GM03348 (cell line): ENCODE measurements at regions not wholly inside any gene's neighbourhood (a gene's known extent, or its start where the extent isn't known, plus 50 kb on each side); places are given as distances from the start of the nearest gene placed in this dataset.

Source experiments
- DNase-seq: peaks from one replicate; pipeline ENCODE4 v3.0.0; 2012; ENCODE audit warnings: low spot score

DNA sequence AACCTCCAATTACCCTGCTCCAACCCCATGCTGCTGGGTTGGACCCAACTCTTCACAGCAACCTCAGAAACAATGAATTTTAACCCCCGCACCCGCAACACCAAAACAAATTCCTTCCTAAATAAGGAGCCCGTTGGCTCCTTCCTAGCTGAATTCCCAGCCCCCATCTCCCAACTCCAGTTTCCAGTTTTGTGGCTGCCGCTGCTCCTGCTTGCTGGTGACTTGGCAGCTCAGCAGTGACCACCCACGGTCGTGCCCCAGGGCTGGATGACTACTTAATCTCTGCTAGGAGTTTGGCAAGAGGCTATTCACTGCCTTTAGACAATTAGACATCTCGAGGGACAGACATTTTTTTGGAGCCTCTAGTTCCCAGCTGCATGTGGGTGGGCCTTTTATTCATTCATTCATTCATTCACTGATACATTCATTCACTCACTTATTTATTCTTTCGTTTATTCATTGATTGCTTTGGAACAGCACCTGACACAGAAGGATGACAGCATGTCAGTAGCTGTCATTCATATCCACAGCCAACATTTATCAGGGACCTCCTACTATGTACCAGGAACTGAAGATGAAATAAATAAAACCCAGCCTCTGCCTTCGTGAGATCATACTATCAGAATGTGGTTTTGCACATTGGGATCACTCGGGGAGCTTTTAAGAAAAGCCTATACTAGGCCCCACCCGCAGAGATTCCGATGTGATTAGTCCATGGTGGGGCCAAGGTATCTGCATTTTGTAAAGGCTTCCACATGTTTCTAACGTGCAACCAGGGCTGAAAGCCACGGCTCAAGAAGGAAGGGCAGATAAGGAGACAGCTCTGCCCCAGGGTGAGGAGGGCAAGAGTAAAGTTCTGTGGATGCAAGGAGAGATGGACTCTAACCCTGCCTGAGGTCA lies 256.5 kb downstream of the SHQ1 start:
- DNase-seq: peak; percentile 89

DNA sequence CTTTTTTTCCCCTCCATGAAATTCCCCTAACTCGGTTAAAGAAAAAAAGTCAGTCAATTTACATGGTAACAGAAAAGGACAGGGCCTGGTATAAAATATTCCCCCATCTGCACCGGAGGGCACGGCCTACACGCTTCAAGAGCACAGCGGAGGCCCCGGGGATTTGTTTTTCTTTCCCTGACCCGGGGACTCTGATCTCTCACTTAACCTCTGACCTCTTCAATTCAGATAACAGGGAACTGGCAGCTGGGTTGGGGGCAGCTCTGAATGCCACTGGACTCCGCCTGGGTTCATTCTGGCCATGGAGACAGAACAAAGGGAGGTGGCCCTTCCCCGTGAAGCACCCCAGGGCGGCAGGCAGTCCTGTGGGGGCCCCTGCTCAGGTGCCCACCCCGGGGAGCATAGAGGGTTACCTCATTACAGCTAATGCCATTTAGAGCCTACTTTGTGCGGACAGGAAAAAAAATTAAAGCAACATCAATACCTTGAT lies 257.5 kb downstream of the SHQ1 start:
- DNase-seq: no peak

DNA sequence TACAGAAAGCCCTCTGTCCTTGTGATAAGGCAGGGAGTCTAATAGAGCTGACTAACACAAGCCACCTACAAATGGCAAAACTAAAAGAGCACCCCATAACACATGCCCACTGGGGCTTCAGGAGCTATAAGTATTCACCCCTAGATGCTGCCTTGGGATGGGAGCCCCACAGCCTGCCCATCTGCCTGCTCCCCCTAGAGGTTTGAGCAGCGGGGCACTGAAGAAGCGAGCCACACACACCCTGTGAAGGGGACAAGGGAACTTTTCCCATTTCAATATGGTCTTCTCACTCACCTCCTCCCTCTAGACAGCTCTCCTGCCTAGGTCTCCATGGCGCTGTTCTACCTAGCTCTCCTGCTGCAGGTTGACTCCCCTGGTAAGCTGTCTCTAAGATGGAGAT lies 261.0 kb downstream of the SHQ1 start:
- no peak for DNase-seq

DNA sequence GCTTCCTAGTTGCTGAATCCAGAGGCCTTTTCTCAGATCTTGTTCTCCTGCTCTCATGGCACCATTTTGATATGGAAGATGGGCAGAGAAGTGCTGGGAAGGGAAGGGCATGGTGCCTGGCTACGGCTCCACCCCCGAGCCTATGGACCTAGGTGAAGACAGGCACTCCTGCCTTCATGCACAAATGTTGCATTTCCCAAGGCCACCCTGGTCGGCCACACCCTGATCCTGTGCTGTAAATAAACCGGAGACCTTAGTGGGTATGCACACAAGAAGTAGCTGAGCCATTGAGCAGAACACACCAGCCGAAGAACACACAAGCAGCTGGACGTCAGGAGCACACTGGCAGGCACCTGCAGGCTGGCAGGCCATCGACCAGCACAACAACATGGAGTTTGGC lies 261.6 kb downstream of the SHQ1 start:
- DNase-seq: no peak

DNA sequence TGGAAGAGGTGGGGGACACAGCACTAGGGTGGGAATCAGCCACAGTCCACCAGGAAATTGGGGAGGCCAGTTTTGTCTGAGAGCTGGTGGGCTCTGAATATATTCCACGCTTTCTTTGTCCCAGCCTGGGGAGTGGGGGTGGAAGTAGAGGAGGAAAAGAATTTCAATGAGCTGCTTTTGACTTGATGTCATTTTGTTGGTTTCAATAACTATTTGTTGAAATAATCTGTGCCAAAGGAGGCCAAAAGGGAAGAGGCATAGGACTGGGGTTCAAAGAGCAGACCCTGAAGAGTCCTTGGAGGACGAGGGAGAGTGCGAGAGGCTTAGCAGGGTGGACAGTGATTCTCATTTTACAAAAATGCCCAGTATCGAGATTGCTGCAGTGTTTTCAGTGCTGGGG lies 262.3 kb downstream of the SHQ1 start:
- DNase-seq: peak; percentile 24

DNA sequence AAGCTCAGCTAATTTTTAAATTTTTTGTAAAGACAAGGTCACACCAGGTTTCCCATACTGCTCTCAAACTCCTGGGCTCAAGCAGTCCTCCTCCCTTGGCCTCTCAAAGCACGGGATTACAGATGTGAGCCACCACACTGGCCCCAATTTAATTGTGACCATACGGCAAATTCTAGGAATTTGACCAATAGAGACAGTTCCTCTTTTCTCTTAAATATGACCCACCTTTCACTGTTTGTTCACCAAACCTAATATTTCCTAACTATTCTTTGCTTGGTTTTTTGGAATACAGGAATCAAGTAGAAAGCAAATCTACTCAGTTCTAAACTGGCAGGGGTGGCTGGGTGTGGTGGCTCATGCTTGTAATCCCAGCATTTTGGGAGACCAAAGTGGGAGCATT lies 264.0 kb downstream of the SHQ1 start:
- DNase-seq: no peak

DNA sequence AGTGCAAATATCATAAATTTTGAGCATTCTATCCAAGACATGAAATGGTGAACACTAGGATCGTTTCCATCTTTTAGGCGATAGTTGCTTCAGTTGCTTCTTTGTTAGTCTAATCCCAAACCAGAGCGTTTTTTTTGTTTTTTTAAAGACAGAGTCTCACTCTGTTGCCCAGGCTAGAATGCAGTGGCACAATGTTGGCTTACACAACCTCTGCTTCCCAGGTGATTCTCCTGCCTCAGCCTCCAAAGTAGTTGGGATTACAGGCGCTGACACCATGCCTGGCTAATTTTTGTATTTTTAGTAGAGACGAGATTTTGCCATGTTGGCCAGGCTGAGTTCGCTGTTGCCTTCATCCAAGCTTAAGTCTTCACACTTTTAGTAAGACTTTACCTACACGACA lies 265.3 kb downstream of the SHQ1 start:
- DNase-seq: no peak

DNA sequence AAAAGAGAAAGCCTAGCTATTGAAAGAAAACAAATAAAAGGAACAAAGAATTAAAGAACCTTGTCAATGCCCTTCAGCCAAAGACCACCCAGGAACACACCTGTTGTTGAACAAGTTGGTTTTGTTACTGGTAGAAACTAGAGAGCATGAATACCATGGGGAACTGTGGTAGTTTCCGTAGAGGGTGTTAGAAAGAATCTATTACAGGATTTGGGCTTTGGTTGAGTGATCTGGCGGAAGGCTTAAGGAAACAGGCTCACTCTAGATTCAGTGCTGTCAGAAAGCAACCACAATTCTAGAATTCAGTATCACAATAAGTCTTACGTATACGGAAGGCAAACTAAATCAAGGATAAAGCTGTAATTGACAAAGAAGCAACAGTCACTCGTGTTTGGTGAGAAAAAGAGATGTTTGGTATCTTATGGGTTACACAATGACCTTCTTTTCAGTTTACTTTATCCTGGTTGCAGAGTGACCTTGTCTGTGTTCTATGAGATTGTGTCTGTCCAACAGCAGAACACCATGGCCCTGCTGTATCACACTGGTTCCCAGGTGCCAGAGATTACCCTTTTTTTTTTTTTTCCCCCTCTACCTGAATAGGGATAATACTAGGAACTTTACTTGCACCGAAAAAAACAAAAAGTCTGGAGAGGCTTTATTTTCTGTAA lies 265.9 kb downstream of the SHQ1 start:
- no peak for DNase-seq

DNA sequence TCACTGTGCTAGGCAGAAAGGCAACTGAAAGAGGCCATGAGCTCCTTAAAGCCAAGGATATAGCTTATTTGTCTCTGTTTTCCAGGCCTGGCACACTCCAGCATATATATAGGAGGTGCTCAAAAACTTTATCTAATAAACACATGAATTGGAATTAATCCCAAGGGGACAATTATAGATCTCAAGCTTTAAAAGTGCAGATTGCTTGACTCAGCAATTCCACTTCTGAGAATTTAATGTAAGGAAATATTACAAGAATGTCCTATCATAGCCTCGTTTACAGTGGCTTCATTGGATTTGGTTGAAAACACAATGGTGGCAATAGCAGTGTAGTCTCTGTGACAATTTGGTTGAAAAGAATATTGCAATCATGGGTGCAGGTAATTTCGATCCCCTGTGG lies 267.3 kb downstream of the SHQ1 start:
- DNase-seq: no peak

DNA sequence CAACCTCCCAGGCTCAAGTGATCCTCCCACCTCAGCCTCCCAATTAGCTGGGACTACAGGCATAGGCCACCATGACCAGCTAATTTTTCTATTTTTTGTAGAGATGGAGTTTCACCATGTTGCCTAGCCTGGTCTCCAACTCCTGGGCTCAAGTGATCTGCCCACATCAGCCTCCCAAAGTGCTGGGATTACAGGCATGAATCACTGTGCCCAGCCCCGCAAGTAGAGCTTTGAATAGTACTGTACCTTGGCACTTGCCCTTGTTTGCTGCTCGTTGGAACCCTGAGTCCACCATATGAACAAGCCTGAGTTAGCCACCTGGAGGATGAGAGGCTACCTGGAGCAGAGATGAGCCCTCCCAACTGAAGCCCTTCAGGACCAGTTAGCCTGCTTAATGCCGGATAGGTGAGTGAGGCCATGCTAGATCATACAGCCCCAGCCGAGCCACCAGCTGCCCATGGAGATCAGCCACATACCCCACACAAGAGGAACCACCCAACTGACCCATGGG lies 267.9 kb downstream of the SHQ1 start:
- no peak for DNase-seq

DNA sequence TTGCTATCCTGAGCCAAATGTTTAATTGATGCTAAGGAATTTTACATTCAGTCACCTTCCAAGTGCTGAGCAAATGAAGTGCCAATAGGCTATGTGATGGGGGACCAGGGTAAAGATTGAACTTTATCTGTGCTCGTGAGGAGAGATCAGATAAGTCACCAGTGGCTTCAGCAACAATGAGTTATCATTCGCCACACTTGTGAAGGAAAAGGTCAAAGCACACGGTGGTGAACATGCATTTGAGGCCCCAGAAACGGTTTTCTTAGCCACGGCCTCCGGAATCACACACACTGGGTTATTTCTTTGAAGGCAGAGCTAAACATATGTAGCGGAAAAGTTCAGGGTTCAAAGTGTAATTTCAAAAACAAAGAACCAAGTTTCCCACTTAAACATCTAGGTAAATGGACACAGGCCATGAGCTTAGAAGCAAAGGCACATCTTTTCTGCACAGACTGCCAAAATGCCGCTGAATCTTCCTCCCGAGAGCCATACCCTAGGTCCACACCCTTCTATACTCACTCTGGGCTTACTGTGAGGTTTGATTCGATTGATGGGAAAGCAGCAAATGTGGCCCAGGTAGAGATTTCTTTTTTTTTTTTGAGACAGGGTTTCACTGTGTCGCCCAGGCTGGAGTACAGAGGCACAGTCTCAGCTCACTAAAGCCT lies 268.5 kb downstream of the SHQ1 start:
- DNase-seq: no peak

DNA sequence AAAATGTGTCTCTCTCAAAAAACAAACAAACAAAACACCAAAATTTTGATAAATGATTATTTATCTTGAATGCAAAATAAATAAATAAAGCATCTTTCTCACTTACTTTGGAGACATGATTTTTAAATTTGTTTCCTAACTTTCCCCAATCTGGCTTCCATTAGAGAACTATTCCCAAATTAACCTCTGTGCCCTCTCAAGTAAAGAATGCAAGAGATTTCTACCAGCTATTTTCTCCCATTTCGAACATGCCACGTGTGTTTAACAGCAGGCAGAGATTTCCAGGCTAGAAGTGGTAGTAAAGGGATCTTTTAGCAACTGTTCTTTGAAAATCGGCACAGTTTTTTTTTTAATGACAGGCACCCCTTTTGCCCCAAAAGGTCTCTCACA lies 269.1 kb downstream of the SHQ1 start:
- DNase-seq: no peak

DNA sequence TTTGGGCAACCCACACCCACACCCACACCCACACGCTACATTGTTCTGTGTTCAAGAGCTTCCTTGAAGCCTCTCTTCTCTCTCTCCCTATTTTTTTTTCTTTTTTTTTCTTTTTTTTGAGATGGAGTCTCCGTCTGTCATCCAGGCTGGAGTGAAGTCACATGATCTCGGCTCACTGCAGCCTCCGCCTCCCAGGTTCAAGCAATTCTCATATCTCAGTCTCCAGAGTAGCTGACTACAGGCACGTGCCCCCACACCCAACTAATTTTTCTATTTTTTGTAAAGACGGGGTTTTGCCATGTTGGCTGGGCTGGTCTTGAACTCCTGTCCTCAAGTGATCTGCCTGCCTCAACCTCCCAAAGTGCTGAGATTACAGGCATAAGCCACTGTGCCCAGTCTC lies 271.1 kb downstream of the SHQ1 start:
- no peak for DNase-seq

DNA sequence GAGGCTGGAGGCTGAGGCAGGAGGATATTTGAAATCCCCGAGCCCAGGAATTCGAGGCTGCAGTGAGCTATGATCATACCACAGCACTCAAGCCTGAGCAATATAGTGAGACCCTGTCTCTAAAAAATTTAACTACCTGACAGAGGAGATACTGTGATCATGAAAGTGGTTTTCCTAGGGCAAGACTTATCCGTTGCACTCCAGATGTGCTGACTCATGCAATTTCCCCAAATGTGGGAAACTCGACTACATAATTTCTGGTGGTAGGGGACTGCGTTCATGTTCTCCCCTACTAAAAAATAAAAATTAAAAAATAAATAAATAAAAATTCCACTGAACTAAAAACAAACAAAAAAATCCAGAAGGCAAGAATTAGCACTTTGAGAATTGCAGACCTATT lies 271.7 kb downstream of the SHQ1 start:
- DNase-seq: no peak

DNA sequence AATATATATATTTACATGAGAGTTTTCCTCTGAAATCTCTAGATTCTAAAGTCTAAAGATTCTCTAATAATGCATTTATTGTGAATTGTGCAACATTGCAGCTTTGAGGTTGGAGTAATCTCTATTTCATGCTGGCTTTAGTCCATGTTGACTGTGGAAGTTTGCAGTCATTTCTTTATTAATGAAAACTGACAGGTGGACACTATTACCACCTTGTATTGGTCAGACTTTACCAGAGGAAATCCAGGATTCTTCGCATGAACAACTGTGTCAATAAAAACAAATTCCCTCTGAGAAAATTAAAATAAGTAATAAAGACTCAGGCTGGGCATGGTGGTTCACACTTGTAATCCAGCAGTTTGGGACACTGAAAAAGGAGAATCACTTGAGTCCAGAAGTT lies 274.1 kb downstream of the SHQ1 start:
- no peak for DNase-seq

DNA sequence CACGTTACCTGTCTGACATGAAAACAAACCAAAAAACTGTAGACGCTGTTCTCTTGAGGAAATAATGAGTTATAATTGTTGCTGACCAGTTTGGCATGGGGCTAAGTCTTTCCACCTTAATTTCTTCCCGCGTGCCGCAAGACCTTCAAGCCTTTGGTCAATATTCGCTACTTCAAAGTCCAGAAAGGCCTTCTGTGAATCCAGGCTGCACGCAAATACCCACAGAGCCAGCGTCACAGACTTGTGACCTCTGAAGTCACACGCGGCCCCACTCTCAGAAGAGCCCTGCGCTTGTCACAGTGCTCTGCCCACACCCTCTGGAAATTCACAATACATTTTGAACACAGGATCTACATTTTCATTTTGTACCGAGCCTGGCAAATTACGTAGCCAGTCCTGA lies 275.2 kb downstream of the SHQ1 start:
- DNase-seq: no peak

DNA sequence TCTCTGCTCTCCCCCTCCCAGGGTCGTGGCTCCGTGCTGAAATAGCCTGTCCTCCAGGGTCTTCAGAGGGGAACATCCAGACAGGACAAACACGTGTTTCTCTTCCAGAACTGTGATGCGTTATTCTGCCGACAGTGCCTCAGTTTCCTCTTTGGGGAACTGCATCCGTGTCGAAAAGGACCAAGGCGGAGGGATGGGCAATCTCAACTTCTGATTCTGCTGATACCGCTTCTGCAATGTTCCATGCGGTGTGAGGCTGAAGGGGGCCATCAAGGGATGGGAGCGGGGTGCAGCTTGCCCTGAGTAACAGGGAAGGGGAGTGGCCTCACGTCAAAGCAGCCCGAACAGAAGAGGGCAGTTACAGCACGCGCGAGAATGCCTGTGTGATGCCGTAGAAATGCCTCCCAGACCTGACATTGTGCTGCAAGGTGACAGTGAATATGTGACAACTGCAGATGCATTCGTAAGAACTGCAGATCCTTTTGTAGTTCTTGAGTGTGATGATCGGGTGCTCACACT lies 275.7 kb downstream of the SHQ1 start:
- no peak for DNase-seq

DNA sequence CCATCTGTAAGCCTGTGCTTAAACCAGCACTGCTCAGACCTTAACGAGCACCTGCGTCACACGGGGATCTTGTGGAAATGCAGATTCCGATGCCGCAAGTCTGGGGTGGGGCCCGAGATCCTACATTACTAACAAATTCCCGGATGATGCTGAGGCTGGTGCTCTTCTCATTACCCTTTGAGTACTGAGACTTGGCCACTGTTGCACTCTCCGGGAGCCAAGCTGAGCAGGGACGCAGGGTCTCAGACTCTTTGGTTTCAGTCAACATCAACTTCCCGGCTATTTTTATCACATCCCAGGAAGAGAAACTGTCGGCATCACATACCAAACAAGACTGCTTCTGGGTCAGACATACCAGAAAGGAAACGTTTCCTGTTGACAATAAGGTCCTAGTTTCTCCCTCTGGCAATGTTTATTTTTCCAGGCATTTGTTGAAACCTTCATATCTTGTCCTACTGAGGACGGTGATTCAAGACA lies 276.6 kb downstream of the SHQ1 start:
- no peak for DNase-seq

DNA sequence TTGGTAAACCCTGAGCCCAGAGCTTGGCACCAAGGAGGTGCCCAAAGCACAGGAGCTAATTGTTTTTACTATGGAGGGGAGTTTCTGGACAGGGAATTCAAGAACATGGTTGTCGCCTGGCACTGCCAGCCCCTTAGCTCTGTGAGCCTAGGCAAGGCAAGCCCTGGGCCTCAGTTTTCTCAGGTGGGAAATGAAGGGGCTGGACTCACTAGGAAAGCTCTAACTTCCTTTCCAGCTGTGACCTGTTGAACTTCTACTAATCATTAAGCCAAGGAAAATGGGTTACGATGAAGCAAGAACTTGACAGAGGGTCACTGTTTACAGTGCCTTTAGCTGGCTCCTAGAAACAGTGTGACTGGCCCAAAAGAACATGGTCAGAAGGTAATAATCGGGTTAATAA lies 277.2 kb downstream of the SHQ1 start:
- DNase-seq: no peak

DNA sequence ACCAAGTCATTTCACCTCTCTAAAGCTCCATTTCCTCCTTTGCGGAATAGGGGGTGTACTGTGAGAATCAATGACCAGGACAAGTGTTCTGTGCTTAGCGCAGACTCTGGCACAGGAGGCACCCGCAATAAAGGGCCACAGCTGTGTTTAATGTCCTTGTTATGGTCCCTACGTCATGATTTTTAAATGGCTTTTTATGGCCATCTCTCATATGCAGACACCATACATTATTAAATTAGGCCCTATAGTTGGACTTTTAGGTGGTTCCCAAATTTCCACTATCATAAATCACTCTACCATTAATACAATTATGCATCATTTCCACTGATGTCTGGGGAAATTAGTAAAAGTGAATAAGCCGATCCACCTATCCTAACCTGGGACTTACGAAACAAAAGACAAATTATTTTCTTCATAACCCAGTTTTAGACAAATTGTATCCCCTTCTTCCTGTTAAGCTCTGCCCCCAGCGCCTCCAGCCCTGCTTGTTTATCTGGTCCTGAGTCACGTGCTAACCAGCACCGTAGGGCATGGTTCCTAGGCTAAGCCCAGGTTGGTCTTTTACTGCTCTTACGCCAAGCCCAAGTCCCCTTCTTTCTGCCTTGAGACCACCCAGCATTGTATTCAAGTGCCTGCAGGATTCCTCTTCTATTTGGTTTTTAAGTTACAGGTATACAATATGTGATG lies 278.3 kb downstream of the SHQ1 start:
- no peak for DNase-seq

DNA sequence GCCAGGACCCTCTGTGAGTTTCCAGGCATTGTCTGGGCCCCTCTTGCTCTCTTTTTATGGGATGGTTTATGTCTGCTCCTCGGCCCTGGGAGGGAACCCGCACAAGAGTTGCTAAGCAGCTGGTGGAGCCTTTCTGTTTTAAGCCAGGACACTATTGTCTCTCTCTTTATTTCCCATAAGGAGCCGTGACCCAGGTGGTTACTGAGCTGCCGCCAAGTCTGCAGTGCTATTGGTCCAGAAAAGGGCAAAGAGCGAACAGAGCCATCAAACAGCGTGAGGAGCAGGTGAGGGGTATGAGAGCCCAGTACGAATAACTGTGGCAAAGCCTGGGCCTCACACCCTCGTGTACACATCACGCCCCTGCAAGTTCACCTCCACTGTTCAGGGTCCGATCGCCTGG lies 280.2 kb downstream of the SHQ1 start:
- DNase-seq: no peak

DNA sequence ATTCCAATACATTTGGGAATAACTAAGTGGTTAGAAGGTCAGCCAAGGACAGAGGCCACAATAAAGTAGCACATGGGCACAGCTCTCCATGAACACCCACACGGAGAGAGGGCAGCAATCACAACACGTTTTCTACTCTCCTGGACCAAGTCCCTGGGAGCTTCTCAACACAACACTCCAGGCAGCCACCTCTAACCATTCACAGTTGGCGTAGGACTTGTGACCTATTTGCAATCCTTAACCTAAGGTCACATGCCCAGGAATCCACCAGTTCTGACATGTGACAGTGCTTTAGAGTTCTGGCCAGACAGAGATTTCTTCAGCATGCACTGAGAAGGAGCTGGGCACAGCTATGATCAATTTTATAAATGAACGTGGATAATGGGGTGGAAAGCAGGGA lies 280.8 kb downstream of the SHQ1 start:
- DNase-seq: no peak
